ENCODE measurements at regions not wholly inside any gene's neighbourhood (a gene's known extent, or its start where the extent isn't known, plus 50 kb on each side); places are given as distances from the start of the nearest gene placed in this dataset.

DNA sequence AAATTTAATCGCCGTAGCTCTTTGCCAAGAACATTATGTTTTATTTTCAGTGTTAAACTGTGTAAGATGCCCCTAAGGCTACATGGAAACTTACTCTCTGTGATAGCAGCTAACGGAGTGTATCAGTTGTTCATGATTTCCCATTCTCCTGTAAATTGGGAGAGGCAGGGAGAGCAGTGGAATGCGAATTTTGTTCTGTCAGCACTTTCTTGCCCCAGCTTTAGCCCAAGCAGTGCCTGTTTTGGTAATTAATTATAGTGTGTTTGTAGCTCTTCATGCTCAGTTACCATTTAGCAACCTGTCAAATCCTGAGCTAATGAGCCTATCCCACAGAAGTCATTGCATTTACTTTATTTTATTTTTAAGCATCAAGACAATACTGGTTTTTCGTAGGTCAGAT, 475.1 kb upstream of the RBFOX1 start:
- no peak overlapping the region for H3K4me3 ChIP-seq (replicated peaks in 1 of 3; ENCODE audit: insufficient read depth in 1 of 3, low read depth in 2 of 3, low read length in 3 of 3)
- FAIRE-seq = no peak
- no peak overlapping the region for H3K9ac ChIP-seq (ENCODE audit: insufficient read depth, low read depth, low read length)
- CTCF ChIA-PET (ENCODE audit: low intra/inter-chr PET ratio, low total read pairs) = no interaction called here
- TF ChIP-seq KMT2A (CRISPR knock-in tag; IDR thresholded peaks at IDR 0.05) = no peak
- TF ChIP-seq, protein P1, sequence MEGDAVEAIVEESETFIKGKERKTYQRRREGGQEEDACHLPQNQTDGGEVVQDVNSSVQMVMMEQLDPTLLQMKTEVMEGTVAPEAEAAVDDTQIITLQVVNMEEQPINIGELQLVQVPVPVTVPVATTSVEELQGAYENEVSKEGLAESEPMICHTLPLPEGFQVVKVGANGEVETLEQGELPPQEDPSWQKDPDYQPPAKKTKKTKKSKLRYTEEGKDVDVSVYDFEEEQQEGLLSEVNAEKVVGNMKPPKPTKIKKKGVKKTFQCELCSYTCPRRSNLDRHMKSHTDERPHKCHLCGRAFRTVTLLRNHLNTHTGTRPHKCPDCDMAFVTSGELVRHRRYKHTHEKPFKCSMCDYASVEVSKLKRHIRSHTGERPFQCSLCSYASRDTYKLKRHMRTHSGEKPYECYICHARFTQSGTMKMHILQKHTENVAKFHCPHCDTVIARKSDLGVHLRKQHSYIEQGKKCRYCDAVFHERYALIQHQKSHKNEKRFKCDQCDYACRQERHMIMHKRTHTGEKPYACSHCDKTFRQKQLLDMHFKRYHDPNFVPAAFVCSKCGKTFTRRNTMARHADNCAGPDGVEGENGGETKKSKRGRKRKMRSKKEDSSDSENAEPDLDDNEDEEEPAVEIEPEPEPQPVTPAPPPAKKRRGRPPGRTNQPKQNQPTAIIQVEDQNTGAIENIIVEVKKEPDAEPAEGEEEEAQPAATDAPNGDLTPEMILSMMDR (CRISPR knock-in tag; IDR thresholded peaks at IDR 0.05) = no peak
- TF ChIP-seq ZC3H13 (CRISPR knock-in tag; IDR thresholded peaks at IDR 0.05) = no peak
- TF ChIP-seq MAFK (conservative IDR thresholded peaks at IDR 0.05 in 1 of 2, IDR thresholded peaks at IDR 0.05 in 1 of 2; ENCODE audit: low read length in 2 of 2) = peak; percentile 87 to 93
- peak; percentile 90 for TF ChIP-seq MAFF (IDR thresholded peaks at IDR 0.05; ENCODE audit: low read depth, low read length)
- in situ Hi-C loops (cut with HindIII; ENCODE audit: extremely low pct_ligation_motif_present, low pct_unique_long_range_greater_than_20kb) = no loop called here
- no peaks in the 10 kb centered on the region for H3K27me3 ChIP-seq (ENCODE audit: control insufficient read depth in 1 of 2, insufficient read depth in 2 of 2, low read length in 2 of 2)
- H3K9me3 ChIP-seq (ENCODE audit: low read length) = peaks cover 7% of the 10 kb centered on the region; the same call in 1 of the 2 replicates
- no peak overlapping the region for H3K27ac ChIP-seq (ENCODE audit: extremely low read length, insufficient read depth, low read length)
- no TSS peak for BruUV-seq (replicated peaks)
- no peaks in the 10 kb centered on the region for H3K4me1 ChIP-seq (ENCODE audit: insufficient read depth, low read length)
- no peak for ATAC-seq
- no peaks in the 10 kb centered on the region for H4K20me1 ChIP-seq (ENCODE audit: insufficient read depth, low read length)
- H3K36me3 ChIP-seq (replicated peaks in 1 of 2; ENCODE audit: control insufficient read depth in 1 of 2, insufficient read depth in 2 of 2, low read length in 2 of 2) = no peaks in the 10 kb centered on the region
- intact Hi-C loops (cut with micrococcal nuclease; ENCODE audit: unreplicated experiment) = no loop called here
- no peaks in the 10 kb centered on the region for H3K79me2 ChIP-seq (ENCODE audit: insufficient read depth, low read length)
- no peak overlapping the region for H2AFZ ChIP-seq (ENCODE audit: low read length)
- WGBS (ENCODE audit: low lambda C conversion rate) = 7% methylated on average over 5 of the region's 5 CpGs
- DNase-seq (ENCODE audit: low spot score) = no peak
- POLR2A ChIA-PET = no interaction called here
- no peak overlapping the region for H3K4me2 ChIP-seq (ENCODE audit: low read depth, low read length)

DNA sequence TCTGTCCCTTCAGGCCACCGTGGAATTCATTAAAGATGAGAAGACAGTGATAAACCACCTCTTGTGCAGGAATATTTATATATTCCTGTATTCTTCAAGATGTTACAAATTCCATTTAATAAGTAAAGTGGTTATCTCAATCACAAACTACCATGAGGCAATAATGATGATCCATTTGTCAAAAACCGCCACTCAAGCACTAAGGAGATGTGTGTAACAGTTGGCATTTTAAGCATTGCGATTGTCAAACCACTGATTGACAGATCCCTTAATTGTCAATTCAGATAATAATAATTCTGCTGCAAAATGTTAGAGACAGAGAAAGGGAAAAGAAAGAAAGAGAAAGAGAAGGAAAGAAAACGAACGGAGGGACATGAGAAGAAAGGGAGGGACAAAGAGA, 476.1 kb upstream of the RBFOX1 start:
- whole genome bisulfite sequencing (ENCODE audit: low lambda C conversion rate) = 3% methylated on average over 5 of the region's 5 CpGs
- no TSS peak for BruUV-seq (replicated peaks)
- no peak for TF ChIP-seq ZNF777 (CRISPR knock-in tag; IDR thresholded peaks at IDR 0.05)
- TF ChIP-seq, protein P2, sequence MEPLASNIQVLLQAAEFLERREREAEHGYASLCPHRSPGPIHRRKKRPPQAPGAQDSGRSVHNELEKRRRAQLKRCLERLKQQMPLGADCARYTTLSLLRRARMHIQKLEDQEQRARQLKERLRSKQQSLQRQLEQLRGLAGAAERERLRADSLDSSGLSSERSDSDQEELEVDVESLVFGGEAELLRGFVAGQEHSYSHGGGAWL (CRISPR knock-in tag; IDR thresholded peaks at IDR 0.05) = no peak
- TF ChIP-seq TOPORS (CRISPR knock-in tag; IDR thresholded peaks at IDR 0.05) = no peak
- no peak for TF ChIP-seq HNRNPH1 (optimal IDR thresholded peaks at IDR 0.05; ENCODE audit: low read depth, low read length)

More for the DNA sequence above, 476.1 kb upstream of the RBFOX1 start:
- H4K20me1 ChIP-seq (ENCODE audit: insufficient read depth, low read length) = no peaks in the 10 kb centered on the region
- in situ Hi-C loops (cut with HindIII; ENCODE audit: extremely low pct_ligation_motif_present, low pct_unique_long_range_greater_than_20kb) = no loop called here
- no peaks in the 10 kb centered on the region for H3K4me1 ChIP-seq (ENCODE audit: insufficient read depth, low read length)
- H2AFZ ChIP-seq (ENCODE audit: low read length) = no peak overlapping the region
- no peak for ATAC-seq
- CTCF ChIA-PET (ENCODE audit: low intra/inter-chr PET ratio, low total read pairs) = no interaction called here
- H3K79me2 ChIP-seq (ENCODE audit: insufficient read depth, low read length) = no peaks in the 10 kb centered on the region
- H3K27me3 ChIP-seq (ENCODE audit: control insufficient read depth in 1 of 2, insufficient read depth in 2 of 2, low read length in 2 of 2) = no peaks in the 10 kb centered on the region
- no peak overlapping the region for H3K4me3 ChIP-seq (replicated peaks in 1 of 3; ENCODE audit: insufficient read depth in 1 of 3, low read depth in 2 of 3, low read length in 3 of 3)
- no peak for FAIRE-seq
- no peak for DNase-seq (ENCODE audit: low spot score)
- no peaks in the 10 kb centered on the region for H3K36me3 ChIP-seq (replicated peaks in 1 of 2; ENCODE audit: control insufficient read depth in 1 of 2, insufficient read depth in 2 of 2, low read length in 2 of 2)
- no peak overlapping the region for H3K27ac ChIP-seq (ENCODE audit: extremely low read length, insufficient read depth, low read length)
- H3K9me3 ChIP-seq (ENCODE audit: low read length) = peaks cover 10% of the 10 kb centered on the region; the same call in 1 of the 2 replicates
- H3K4me2 ChIP-seq (ENCODE audit: low read depth, low read length) = no peak overlapping the region
- intact Hi-C loops (cut with micrococcal nuclease; ENCODE audit: unreplicated experiment) = no loop called here
- POLR2A ChIA-PET = no interaction called here
- no peak overlapping the region for H3K9ac ChIP-seq (ENCODE audit: insufficient read depth, low read depth, low read length)

Measured in HepG2 (cell line).